ENCODE measurements at regions not wholly inside any gene's neighbourhood (a gene's known extent, or its start where the extent isn't known, plus 50 kb on each side); places are given as distances from the start of the nearest gene placed in this dataset.

DNA sequence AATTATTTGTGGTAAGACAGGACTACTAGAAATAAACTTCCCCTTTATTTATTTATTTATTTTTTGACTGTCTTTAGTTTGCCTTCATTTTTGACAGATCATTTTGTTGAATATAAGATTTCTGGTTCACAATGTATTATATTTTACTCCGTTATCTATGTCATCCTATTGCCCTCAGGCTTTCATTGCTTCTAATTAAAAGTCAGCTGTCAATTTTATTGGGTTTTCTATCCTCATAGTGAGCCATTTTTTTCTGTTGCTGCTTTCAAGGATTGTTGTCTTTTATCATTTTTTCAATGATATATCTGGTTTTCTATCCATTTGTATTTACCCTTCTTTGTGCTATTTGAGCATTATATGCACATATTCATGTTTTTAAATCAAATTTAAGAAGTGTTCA lies 866.2 kb downstream of the LRRIQ3 start:
- Histone ChIP-seq H3K4me1 (no peaks in the 10 kb centered on the region), H3K27me3 (no peaks in the 10 kb centered on the region), H3K36me3 (no peaks in the 10 kb centered on the region), H3K27ac (no peak overlapping the region), H3K4me3 (no peak overlapping the region), H3K9me3 (peaks cover 0 to 43% (median 9%) of the 10 kb centered on the region in 4 donors)
- 84 to 93% (median 88%) methylated on average over 1 of the region's 1 CpG for WGBS, 5 donors
- intact Hi-C loops (cut with DNase I; ENCODE audit: low total_unique reads), result no loop called here
- TF ChIP-seq EP300 (IDR thresholded peaks at IDR 0.05), result no peak
- no peak for TF ChIP-seq POLR2A (IDR thresholded peaks at IDR 0.05)
- DNase-seq, result no peak

DNA sequence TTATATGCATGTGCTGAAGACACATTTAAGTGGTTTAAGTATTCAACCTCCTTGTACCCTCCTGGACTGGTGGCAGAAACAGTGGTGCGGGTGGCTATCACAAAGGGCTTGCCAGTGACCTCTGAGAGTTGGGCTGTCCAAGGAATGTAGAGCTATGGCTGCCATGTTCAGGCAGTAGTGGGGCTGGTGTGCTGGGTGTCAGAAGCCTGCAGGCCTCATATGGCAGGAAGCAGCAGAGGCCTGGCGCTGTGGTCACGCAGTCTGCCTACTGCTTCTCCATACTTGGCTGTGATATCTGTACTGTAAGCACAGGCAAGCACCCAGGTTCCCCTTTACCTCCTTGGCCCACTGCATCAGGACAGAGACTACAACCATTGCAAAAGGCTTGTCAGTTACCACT lies 870.0 kb downstream of the LRRIQ3 start:
- no peak for DNase-seq
- Histone ChIP-seq H3K27me3 (no peaks in the 10 kb centered on the region), H3K4me1 (no peaks in the 10 kb centered on the region), H3K36me3 (no peaks in the 10 kb centered on the region), H3K27ac (no peak overlapping the region), H3K4me3 (no peak overlapping the region), H3K9me3 (peaks cover 2 to 44% (median 15%) of the 10 kb centered on the region in 4 donors)
- no peak for TF ChIP-seq EP300 (IDR thresholded peaks at IDR 0.05)
- 79 to 97% (median 91%) methylated on average over 2 to 3 of the region's 3 CpGs for WGBS, 5 donors
- intact Hi-C loops (cut with DNase I; ENCODE audit: low total_unique reads), result no loop called here

DNA sequence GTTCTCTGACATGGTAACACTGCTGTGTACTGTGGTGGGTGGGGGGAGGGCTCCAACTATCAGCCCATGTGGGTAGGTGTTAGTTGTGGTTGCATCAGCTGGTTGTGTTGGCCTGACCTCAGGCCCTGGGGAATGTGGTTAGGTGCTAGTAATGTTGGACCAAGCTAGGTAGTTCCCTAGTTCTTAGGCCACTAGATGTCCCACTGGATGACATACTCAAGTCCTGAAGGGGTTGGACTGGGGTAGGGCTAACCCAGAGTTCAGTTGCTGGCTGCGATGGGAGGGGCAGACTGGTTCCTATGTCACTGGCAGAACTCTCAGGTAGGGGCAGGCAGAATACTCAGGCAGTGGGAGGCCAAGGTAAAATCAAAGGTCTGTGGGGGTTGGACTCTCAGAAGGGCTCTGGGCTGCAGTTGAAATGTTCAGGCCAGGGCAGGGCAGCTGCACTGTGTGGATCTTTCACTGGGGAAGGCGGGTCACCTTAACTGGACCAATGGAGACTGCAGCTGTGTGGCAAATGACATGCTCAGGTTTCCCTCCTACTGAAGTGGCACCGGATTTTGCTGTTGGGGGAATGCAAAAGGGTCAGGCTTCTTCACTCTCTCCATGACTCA lies 870.7 kb downstream of the LRRIQ3 start:
- peaks cover 2 to 41% (median 15%) of the 10 kb centered on the region in 4 donors for H3K9me3 ChIP-seq
- no peaks in the 10 kb centered on the region for H3K4me1 ChIP-seq
- H3K36me3 ChIP-seq, result no peaks in the 10 kb centered on the region
- no peak for DNase-seq
- H3K27me3 ChIP-seq, result no peaks in the 10 kb centered on the region
- H3K27ac ChIP-seq, result no peak overlapping the region
- H3K4me3 ChIP-seq, result no peak overlapping the region
- intact Hi-C loops (cut with DNase I; ENCODE audit: low total_unique reads), result no loop called here
- TF ChIP-seq EP300 (IDR thresholded peaks at IDR 0.05), result no peak
- no peak for TF ChIP-seq POLR2AphosphoS5 (IDR thresholded peaks at IDR 0.05)
- no peak for TF ChIP-seq POLR2A (IDR thresholded peaks at IDR 0.05)
- TF ChIP-seq, protein P1, sequence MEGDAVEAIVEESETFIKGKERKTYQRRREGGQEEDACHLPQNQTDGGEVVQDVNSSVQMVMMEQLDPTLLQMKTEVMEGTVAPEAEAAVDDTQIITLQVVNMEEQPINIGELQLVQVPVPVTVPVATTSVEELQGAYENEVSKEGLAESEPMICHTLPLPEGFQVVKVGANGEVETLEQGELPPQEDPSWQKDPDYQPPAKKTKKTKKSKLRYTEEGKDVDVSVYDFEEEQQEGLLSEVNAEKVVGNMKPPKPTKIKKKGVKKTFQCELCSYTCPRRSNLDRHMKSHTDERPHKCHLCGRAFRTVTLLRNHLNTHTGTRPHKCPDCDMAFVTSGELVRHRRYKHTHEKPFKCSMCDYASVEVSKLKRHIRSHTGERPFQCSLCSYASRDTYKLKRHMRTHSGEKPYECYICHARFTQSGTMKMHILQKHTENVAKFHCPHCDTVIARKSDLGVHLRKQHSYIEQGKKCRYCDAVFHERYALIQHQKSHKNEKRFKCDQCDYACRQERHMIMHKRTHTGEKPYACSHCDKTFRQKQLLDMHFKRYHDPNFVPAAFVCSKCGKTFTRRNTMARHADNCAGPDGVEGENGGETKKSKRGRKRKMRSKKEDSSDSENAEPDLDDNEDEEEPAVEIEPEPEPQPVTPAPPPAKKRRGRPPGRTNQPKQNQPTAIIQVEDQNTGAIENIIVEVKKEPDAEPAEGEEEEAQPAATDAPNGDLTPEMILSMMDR (IDR thresholded peaks at IDR 0.05), result no peak
- 84 to 92% (median 87%) methylated on average over 3 of the region's 3 CpGs for WGBS, 5 donors

DNA sequence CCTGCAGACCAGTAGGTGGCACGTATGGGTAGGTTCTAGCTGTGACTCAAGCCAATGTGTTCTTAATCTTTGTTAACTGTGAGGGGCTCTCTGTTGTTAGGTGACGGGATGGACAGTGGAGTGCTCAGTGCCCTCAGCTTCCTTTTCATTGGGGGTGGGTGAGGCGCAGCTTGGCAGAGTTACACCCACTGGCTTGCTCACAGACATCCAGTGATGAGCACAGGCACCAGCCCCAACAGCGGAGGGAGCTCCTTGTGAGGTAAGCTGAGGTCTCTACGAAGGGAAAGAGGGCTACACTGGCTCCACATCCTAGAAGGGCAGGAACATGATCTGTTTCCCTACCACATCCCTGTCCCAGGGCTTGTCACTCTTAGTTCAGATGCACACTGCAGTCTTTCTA lies 871.3 kb downstream of the LRRIQ3 start:
- no peak for TF ChIP-seq EP300 (IDR thresholded peaks at IDR 0.05)
- no peak for TF ChIP-seq POLR2AphosphoS5 (IDR thresholded peaks at IDR 0.05)
- TF ChIP-seq POLR2A (IDR thresholded peaks at IDR 0.05), result no peak
- TF ChIP-seq, protein P1 (IDR thresholded peaks at IDR 0.05), result no peak
- 78 to 90% (median 84%) methylated on average over 5 of the region's 5 CpGs for WGBS, 5 donors
- intact Hi-C loops (cut with DNase I; ENCODE audit: low total_unique reads), result no loop called here
- Histone ChIP-seq H3K27ac (no peak overlapping the region), H3K4me3 (no peak overlapping the region), H3K27me3 (no peaks in the 10 kb centered on the region), H3K4me1 (no peaks in the 10 kb centered on the region), H3K9me3 (peaks cover 2 to 36% (median 13%) of the 10 kb centered on the region in 4 donors), H3K36me3 (no peaks in the 10 kb centered on the region)
- no peak for DNase-seq

DNA sequence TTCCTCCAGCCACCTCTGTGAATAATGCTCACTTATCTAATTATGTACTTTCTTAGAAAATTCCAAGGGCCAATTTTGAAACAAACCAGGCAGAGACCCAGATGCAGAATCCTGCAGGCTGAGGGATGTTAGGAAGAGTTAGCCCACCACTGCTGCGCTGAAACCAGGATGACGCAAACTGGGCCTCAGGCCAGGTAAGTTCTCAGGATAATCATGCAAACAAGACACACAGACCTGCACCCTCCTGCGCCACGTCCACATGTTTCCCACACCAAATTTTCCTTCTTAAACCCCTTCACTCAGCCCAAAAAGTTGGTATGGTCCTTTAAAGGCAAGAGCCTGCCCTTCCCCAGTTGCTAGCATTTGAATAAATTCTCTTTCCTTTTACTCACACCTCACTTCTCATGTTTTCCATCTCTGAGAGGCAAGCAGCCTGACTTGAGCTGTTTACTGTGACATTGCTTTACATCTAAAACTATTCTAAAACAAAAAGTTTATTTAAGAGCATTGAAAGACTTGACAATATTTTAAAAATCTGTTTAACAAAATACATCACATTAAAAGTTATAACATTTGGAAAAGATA lies 887.1 kb downstream of the LRRIQ3 start:
- Histone ChIP-seq H3K36me3 (no peaks in the 10 kb centered on the region), H3K27me3 (no peaks in the 10 kb centered on the region), H3K4me3 (no peak overlapping the region), H3K9me3 (no peaks in the 10 kb centered on the region), H3K4me1 (no peaks in the 10 kb centered on the region), H3K27ac (no peak overlapping the region)
- peak in 1 of 2 donors; percentile 12 for DNase-seq
- intact Hi-C loops (cut with DNase I; ENCODE audit: low total_unique reads), result no loop called here
- TF ChIP-seq POLR2A (IDR thresholded peaks at IDR 0.05) (no peak), EP300 (IDR thresholded peaks at IDR 0.05) (no peak), POLR2AphosphoS5 (IDR thresholded peaks at IDR 0.05) (no peak)
- TF ChIP-seq, protein P1 (IDR thresholded peaks at IDR 0.05), result no peak
- 48 to 72% (median 64%) methylated on average over 4 of the region's 4 CpGs for WGBS, 5 donors
